DMS114 treated with DMSO at 0.1 percent for 48 hours (cell line): ENCODE measurements at regions not wholly inside any gene's neighbourhood (a gene's known extent, or its start where the extent isn't known, plus 50 kb on each side); places are given as distances from the start of the nearest gene placed in this dataset.

ENCODE experiments used
- DNase-seq: peaks from one replicate; lab custom pipeline; 2025; ENCODE audit not compliant: unreplicated experiment; lab: John Stamatoyannopoulos, UW

DNA sequence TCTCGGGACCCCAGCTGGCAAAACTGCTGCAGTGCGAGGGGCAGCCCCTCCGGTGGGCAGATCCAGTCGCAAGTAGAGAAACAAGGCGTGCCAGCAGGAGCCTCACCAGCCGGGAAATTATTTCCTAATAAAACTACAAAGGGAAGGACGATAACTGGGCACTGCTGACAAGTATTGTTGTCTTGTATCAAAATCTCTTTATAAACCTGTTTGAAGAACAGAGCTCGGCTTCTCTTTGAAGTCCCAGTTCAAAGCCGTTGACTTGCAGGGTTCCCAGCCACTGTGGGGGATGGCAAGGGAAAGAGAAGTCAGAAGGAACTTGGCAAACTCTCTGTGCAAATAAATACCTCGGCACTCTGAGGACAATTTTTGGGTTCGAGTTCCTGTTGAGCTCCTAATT lies 504.5 kb downstream of the CD83 start:
- no peak for DNase-seq

- no peak for DNase-seq
These were observed 505.4 kb downstream of the CD83 start for GRCh38 chr6:14622909-14623505.

GRCh38 chr6:14625173-14625895 lies 507.8 kb downstream of the CD83 start:
- DNase-seq, result no peak

- DNase-seq, result no peak
These were observed 509.0 kb downstream of the CD83 start for GRCh38 chr6:14626556-14626955.

DNA sequence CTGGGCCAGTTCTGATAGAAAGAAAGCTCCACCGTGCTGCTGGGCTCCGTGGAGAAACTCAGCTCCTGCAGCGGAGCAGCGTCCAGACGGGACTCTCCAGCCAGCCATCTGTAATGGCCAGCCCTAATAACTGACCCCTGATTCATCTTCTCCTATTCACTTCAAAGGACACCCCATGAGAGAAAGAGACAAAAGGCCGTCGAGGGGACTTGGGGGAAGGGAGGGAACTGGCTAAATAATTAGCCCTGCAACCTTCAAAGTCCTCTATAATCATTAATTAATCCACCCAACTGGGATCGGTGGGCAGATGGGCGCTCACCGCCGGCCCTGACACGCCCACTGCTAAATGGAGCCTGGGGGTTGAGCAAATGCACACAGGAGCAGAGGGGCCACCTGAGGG lies 512.4 kb downstream of the CD83 start:
- no peak for DNase-seq

DNA sequence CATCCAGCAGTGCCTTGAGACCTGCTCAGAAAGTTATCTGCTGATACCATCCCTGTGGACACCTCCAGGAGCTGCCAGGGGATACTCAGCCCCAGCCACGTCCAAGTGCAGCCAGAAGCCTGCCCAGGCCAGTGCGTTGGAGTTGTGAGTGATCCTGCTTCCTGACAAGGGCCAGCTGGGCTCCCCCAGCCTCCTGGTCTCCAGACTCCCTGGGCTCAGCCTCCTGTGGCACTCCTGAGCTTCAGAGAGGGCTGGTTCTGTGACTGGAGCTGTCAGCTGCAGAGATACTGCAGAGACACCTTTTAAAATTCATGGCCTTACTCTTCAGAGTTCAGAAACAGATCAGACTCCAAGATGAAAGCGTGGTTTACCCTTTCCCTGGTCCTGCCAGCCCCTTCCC lies 515.9 kb downstream of the CD83 start:
- no peak for DNase-seq

GRCh38 chr6:14634072-14634471 lies 516.5 kb downstream of the CD83 start:
- DNase-seq, result no peak

DNA sequence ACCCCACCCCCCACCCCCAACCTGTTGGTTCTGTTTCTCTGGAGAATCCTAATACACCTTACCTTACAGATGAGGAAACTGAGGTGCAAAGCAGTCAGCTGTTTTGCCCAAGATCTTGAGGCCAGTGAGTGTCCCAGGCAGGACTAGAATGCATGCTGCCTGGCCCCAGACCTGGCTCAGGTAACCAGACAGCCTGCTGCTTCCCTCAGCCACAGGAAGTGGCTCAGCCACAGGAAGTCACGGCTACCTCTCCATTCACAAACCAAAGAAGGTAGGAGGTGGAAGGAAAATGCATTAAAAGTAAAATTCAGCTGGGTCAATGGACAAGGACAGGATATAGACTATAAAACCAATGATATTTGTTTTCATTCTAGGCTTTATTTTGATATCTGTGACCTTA lies 517.6 kb downstream of the CD83 start:
- no peak for DNase-seq

- DNase-seq, result no peak
These were observed 518.5 kb downstream of the CD83 start for GRCh38 chr6:14635934-14636591.

GRCh38 chr6:14638435-14638905 lies 520.9 kb downstream of the CD83 start:
- DNase-seq, result no peak

DNA sequence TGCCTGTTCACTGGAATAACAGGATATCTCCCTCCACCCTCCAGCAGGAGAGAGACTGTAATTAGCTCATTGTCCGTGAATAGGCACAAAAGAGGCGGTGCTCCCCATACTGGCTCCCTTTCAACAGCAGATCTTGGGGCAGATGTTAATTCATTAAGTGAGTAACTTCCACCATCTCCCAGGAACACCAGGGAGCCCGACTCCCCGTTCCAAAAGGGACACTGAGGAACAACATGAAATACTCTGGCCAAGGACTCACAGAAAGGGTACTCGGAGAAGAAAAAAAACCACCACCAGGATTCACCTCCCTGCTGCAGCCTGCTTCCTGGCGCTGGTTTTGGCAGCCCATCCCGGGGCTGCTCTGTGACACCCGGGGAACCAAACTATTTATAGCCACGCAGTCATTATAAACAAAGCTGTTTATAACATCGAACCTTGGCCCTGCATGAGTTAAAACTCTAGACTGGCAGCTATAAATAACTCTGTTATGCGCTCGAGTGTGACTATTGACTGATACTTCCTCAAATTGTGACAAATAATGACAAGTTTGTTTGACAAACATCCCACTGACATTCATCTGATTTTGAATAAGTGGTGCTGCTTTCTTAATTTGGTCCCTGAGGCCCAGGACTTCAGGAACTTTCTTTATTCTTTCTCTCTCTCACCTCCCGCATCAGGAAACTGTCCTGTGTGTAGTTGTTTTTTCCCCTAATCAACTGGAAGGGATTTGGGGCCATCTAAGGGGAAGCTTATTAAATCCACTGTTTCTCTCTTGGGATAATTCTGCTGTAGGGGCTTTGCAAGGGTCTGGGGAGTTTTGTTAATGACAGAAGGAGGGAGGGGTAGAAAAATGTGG lies 521.6 kb downstream of the CD83 start:
- no peak for DNase-seq

GRCh38 chr6:14639983-14640599 lies 522.5 kb downstream of the CD83 start:
- no peak for DNase-seq

- no peak for DNase-seq
These were observed 523.1 kb downstream of the CD83 start for GRCh38 chr6:14640631-14641030.

- no peak for DNase-seq
These were observed 524.0 kb downstream of the CD83 start for GRCh38 chr6:14641423-14642135.

DNA sequence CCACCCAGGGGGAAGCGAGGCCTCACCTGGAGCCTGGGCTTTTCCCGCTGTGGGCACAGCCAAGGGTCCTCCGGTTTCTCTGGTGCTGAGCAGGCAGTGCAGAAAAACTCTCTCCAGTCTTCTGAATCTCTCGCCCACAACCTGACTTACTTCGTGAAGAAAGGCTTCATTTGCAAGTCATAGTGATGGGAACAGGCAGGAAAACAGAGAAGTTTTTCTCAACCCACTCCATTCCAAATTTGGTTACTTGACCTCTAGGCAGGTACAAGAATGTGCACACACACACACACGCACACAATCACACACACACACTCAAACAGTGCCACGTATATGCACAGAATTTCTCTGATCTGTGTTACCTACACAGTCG lies 524.5 kb downstream of the CD83 start:
- DNase-seq, result no peak

DNA sequence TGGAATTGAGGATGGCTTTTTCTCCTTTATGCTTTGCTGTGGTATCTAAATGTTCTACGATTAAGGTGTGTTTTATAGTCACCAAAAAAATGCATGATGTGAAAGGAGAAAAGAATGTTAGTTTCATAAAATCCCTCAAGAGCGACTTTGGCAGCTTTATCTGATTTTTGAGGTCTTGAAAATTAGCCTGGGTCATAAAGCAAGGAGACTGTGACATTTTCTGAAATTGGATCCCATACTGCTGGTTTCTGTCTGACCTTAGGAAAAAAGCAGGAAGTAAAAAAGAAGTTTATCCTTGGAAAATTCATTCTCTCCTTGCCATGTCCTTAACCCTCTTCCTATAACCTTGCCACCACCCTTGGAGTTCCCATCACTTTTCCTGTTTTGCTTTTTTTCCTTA lies 525.3 kb downstream of the CD83 start:
- DNase-seq, result no peak

DNA sequence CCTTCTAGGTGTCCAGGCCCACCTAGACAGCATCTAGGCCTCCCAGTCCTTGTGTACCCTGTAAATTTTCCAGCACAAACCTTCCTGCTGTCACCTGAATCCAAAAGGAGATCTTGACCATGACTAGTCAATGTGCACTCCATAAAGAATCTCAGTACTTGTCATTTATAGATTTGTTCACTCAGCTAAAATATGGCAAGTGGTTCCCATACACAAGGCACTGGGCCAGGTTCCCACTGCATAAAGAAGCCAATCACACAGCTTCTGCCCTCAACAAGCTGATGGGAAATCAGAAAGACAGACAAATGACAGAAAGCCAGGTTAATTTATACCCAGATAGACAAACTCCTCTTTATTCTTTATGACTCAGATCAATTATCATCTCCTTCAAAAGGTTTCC lies 526.8 kb downstream of the CD83 start:
- DNase-seq, result no peak

- DNase-seq, result no peak
These were observed 527.6 kb downstream of the CD83 start for GRCh38 chr6:14645221-14645620.

DNA sequence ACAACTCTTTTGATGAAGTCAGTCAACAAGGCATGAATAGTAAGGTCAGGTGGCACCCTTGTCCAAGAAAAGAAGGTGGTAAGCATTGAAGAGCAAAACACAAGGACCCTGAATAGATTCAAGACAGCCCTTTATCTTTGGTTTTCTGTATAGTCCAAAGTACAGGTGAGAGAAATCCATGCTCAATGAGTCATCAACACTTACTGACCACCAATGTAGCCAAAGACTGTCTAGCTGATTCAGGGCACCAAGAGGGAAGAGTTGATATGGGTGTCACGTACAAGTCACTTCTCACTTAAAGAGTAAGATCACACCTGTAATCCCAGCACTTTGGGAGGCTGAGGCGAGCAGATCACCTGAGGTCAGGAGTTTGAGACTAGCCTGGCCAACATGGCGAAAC lies 528.3 kb downstream of the CD83 start:
- DNase-seq, result no peak

DNA sequence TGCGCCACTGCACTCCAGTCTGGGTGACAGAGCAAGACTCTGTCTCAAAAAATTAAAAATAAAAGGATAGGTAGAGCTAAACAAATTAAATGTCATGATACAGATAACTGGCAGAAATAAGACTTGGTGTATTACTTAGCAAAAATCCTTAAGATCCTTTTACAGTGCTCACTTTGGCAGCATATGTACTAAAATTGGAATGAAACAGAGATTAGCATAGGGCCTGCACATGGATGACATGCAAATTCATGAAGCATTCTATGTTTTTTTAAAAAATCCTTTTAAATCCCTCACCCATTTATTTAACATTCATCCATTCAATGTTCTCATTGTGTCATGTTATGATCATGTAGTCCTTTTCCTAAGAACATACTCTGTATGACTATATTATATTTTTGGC lies 528.8 kb downstream of the CD83 start:
- DNase-seq, result no peak
